Effector memory CD8-positive, alpha-beta T cell (primary cell): ENCODE measurements at regions not wholly inside any gene's neighbourhood (a gene's known extent, or its start where the extent isn't known, plus 50 kb on each side); places are given as distances from the start of the nearest gene placed in this dataset.
A peak's percentile ranks its signal among the peaks of the same experiment; 100 is the strongest.
"Not testable (repeated sequence)": the region's sequence is repeated elsewhere in the genome, so short reads cannot be mapped to it uniquely, and the experiment has no call there.

Source experiments
- ATAC-seq: fragments of 150-1000 bp; cut with Tn5 transposase; replicated peaks from 2 replicates; pipeline ENCODE4 v1.10.0; 2021; ENCODE audit warnings: mild to moderate bottlenecking, moderate library complexity
- DNase-seq, 3 experiments: peaks; one replicate each; pipeline ENCODE4 v3.0.0; 2021
- H3K27ac Mint-ChIP-seq, 2 donors: one replicate each; pipeline ENCODE4 v1.8.0; 2022; ENCODE audit warnings: mild to moderate bottlenecking in 2 of 2, mixed read lengths in 2 of 2, moderate library complexity in 2 of 2
- H3K27me3 Mint-ChIP-seq, 2 donors: one replicate each; pipeline ENCODE4 v1.8.0; 2022; ENCODE audit warnings: mixed read lengths in 2 of 2
- H3K36me3 Mint-ChIP-seq: one replicate; pipeline ENCODE4 v1.8.0; 2022; ENCODE audit warnings: mild to moderate bottlenecking, moderate library complexity, mixed read lengths; ENCODE audit not compliant: insufficient read depth
- H3K4me1 Mint-ChIP-seq, 2 donors: one replicate each; pipeline ENCODE4 v1.8.0; 2022; ENCODE audit warnings: low read depth in 2 of 2, mixed read lengths in 2 of 2
- H3K4me3 Mint-ChIP-seq, 2 donors: one replicate each; pipeline ENCODE4 v1.8.0; 2022; ENCODE audit warnings: mild to moderate bottlenecking in 2 of 2, mixed read lengths in 2 of 2, moderate library complexity in 2 of 2
- H3K9me3 Mint-ChIP-seq, 2 donors: one replicate each; pipeline ENCODE4 v1.8.0; 2022; ENCODE audit warnings: mixed read lengths in 2 of 2

DNA sequence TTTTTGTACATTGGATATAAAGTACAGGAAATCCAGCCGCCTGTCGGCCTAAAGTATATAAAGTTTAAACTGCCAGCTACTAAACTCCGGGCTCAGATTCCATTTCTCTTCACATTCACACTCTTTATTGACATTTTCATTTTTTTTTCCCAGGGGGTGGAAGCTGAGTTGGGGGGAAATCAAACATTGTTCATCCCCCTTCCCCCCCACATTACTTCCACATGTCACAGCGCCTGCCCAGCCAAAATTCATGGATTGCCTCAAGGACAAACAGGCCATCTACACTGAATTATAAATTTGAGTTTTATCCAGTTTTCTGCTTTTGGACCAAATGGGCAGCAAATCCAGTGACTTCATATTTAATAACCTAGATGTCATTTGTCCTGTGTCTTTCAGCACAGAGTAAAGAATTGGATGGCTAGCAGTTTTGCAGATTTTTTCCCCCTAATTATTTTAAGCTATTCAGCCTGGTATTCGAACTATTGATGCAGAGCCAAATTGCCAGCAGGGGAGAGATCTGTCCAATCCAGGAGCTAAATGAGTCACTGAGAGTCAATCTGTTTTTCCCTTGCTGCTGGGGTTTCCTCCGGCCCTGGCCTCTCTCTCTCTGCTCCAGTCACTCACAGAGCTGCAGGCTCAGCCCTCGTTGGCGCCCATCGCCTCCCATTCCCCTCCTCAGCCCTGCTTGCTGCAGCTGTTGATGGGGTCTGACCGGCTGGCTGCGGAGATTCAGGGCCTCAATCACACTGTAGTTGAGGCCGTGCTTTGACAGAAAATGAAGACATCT is 98.0 kb downstream of the LMO4 start:
- Mint-ChIP-seq H3K4me1 (no peaks in the 10 kb centered on the region), H3K36me3 (no peaks in the 10 kb centered on the region), H3K4me3 (no peak overlapping the region), H3K27ac (no peak overlapping the region), H3K27me3 (peaks cover 12 to 29% of the 10 kb centered on the region in 2 donors), H3K9me3 (no peaks in the 10 kb centered on the region)
- DNase-seq, result no peak
- ATAC-seq, result no peak

DNA sequence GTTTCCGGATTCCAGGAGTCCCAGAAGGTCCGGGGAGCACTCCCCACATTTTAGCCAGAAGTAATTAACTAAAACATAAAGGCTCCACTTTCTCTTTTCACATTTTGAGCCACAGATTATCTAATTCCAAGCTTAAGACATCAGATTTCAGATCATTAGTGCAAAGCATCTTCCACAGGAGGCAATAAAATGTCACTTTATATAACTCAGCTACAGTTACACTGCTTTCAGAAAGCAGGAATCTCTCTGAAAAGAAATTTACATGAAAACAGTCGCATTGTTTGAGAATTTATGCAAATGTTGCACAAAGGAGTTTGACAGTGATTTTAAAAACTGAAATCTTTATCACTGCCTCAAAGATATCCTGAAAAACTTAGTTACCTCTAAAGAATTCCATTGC is 99.7 kb downstream of the LMO4 start:
- H3K4me1 Mint-ChIP-seq, result no peaks in the 10 kb centered on the region
- DNase-seq (no peak), ATAC-seq (no peak)
- H3K9me3 Mint-ChIP-seq, result no peaks in the 10 kb centered on the region
- H3K4me3 Mint-ChIP-seq, result no peak overlapping the region
- peaks cover 12 to 29% of the 10 kb centered on the region in 2 donors for H3K27me3 Mint-ChIP-seq
- H3K36me3 Mint-ChIP-seq, result no peaks in the 10 kb centered on the region
- no peak overlapping the region for H3K27ac Mint-ChIP-seq

- no peak overlapping the region for H3K4me3 Mint-ChIP-seq
- H3K27me3 Mint-ChIP-seq, result peaks cover 17 to 29% of the 10 kb centered on the region in 2 donors
- ATAC-seq, result no peak
- H3K27ac Mint-ChIP-seq, result no peak overlapping the region
- no peaks in the 10 kb centered on the region for H3K4me1 Mint-ChIP-seq
- DNase-seq, result no peak
- no peaks in the 10 kb centered on the region for H3K36me3 Mint-ChIP-seq
- H3K9me3 Mint-ChIP-seq, result no peaks in the 10 kb centered on the region
These were observed 100.2 kb downstream of the LMO4 start for GRCh38 chr1:87428883-87429282.

DNA sequence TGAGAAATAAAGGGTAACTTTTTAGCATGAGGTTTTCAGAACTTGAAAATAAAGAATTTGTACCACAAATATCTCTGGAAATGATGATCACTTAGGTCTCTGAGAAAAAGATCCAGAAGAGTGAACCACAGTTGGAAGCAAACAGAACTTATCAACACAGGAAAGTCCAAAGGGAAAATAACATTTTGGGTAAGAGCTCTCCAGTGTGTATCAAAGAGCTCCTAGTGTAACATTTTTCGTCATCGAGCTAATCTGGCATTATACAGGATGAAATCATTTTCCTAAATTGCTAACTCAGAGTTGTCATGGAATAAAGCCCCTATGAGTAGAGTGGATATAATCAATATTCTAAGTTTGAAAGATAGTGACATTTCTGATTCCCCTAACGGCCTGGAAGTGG is 104.0 kb downstream of the LMO4 start:
- Mint-ChIP-seq H3K9me3 (no peaks in the 10 kb centered on the region), H3K4me3 (no peak overlapping the region), H3K27ac (no peak overlapping the region), H3K36me3 (no peaks in the 10 kb centered on the region), H3K27me3 (peaks cover 30 to 53% of the 10 kb centered on the region in 2 donors), H3K4me1 (no peaks in the 10 kb centered on the region)
- no peak for ATAC-seq
- no peak for DNase-seq

DNA sequence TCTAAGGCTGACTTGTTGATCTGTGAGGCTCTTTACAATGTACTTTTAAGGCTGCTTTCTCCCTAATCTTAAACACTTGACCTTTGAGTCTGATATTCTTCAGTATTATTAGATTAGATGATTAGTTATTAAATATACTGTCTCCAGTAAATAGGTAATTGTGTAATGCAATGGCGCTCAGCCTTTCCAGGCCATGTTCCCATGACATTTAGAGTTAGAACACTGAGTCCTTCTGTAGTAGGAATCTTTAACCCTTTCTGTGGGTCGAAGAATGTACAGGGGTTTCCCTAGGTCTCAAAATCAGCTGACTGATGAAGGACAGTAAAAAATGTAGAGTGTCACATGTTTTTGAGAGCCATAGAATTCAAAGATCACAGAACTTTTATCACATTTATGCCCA is 104.4 kb downstream of the LMO4 start:
- DNase-seq, H3K4me1 Mint-ChIP-seq, H3K27ac Mint-ChIP-seq, ATAC-seq, H3K4me3 Mint-ChIP-seq, H3K36me3 Mint-ChIP-seq, H3K9me3 Mint-ChIP-seq: not testable (repeated sequence)
- H3K27me3 Mint-ChIP-seq, result peaks cover 30 to 53% of the 10 kb centered on the region in 2 donors

- no peak overlapping the region for H3K4me3 Mint-ChIP-seq
- no peak for ATAC-seq
- H3K27me3 Mint-ChIP-seq, result peaks cover 24 to 39% of the 10 kb centered on the region in 2 donors
- DNase-seq, result no peak
- no peaks in the 10 kb centered on the region for H3K4me1 Mint-ChIP-seq
- no peak overlapping the region for H3K27ac Mint-ChIP-seq
- no peaks in the 10 kb centered on the region for H3K9me3 Mint-ChIP-seq
- H3K36me3 Mint-ChIP-seq, result no peaks in the 10 kb centered on the region
These were observed 106.8 kb downstream of the LMO4 start for GRCh38 chr1:87435484-87435883.

DNA sequence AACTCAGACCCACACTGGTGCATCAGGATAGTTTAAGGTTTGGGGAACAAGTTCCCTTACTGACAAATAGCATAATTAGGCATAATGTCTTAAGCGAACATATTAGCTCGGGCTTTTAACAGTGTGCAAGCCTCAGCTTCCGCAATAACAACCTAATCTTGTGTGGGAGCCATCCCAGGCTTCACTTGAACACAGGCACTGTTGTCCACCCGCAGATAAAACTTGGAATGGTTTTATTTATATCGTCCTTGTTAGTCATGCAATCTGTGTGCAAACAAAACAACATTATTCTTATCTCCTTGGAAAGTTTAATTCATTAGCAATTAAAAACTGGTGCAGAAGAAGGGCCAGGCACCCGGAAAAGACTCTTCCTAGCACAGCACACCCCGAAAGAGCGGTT is 107.4 kb downstream of the LMO4 start:
- not testable (repeated sequence) for H3K4me3 Mint-ChIP-seq, H3K9me3 Mint-ChIP-seq, DNase-seq, ATAC-seq, H3K27ac Mint-ChIP-seq, H3K4me1 Mint-ChIP-seq, H3K36me3 Mint-ChIP-seq
- H3K27me3 Mint-ChIP-seq, result peaks cover 21 to 41% of the 10 kb centered on the region in 2 donors

- H3K27ac Mint-ChIP-seq, result no peak overlapping the region
- DNase-seq (no peak), ATAC-seq (no peak)
- peaks cover 24 to 43% of the 10 kb centered on the region in 2 donors for H3K27me3 Mint-ChIP-seq
- no peaks in the 10 kb centered on the region for H3K36me3 Mint-ChIP-seq
- no peak overlapping the region for H3K4me3 Mint-ChIP-seq
- no peaks in the 10 kb centered on the region for H3K4me1 Mint-ChIP-seq
- H3K9me3 Mint-ChIP-seq, result no peaks in the 10 kb centered on the region
These were observed 107.9 kb downstream of the LMO4 start for GRCh38 chr1:87436534-87436933.

DNA sequence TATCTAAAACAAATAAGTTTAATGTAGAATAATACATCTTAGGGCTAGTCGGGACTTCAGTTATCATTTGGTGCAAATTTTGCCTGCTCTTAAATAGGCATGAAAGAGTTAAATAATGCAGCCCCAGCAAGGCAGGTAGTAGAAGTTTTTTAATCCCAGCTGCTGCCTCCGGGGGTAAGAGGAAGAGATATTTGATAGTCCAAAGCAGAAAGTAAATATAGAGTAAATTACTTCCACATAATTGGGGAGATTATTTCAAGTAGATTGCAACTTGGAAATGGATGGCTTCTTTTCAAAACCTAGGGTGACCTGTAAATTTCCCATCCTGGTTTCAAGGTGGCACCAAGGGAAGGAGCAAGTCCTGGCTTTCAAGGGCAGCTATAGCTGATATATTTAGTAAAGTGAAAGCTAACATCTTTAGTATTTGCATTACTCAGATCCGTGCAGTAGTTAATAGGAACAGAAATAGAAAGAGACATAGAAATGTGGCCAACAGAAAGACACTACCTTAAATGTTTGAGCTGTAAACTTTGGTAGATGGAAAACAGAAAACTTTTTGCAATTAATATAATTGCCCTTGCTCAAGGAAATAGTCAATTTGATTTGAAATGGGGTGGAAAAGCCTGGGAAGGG is 109.1 kb downstream of the LMO4 start:
- Mint-ChIP-seq H3K9me3 (no peaks in the 10 kb centered on the region), H3K36me3 (no peaks in the 10 kb centered on the region), H3K27ac (no peak overlapping the region)

DNA sequence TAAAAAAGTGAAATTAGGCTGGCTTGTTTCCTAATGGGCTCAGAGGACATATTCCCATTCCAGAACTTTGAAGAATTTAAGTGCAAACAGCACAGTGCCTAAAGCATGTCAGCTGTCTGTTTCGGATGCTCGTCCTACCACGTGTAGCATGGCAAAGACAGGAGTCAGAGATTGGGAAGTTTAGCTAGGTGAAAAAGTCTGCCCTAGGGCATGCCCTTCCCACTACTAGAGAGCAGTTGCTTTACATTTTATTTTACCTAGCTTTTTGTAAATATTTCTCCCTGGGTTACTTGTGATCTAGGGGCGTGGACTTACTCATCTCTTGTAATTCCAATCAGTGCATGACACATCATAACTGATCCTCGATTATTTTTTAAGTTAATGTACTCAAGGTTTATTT is 111.1 kb downstream of the LMO4 start:
- H3K27ac Mint-ChIP-seq, result no peak overlapping the region
- no peak for DNase-seq
- H3K4me1 Mint-ChIP-seq, result no peaks in the 10 kb centered on the region

More for the DNA sequence above, 109.1 kb downstream of the LMO4 start:
- no peak for DNase-seq
- H3K27me3 Mint-ChIP-seq, result peaks cover 24 to 43% of the 10 kb centered on the region in 2 donors
- ATAC-seq, result no peak
- no peaks in the 10 kb centered on the region for H3K4me1 Mint-ChIP-seq
- H3K4me3 Mint-ChIP-seq, result no peak overlapping the region

DNA sequence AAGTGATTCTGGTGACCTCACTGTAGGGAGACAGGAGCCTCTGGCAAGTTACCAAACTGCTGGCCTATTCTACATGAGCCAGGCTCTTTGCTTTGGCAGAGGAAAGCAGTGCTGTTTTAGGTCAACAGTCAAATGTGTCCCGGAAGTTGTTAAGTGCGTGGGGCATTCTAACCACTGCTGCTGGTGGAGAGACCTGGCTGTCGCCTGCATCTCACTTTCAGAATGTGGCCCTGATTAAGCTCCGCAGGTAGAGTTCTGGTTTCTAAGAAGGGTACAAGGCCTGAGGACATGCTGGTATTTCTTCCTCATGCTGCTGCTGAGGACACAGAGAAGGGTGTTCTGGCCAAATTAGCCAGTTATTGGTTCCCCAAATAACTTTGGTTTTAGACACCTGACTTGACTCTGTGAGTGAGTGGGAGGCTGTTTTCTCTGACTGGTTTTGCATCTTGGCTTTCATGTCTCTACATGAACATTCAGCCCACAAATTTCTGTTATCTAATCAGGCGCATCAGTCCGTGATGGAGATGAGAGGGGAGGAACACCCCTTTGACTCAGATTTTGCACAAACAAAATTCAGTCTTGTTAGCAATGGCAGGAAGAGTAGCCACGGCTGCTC is 120.8 kb downstream of the LMO4 start:
- DNase-seq (peak in 1 of 3 experiments; percentile 7), ATAC-seq (peak; percentile 83)
- H3K4me3 Mint-ChIP-seq, result peak overlapping the region; percentile 41 to 64
- H3K36me3 Mint-ChIP-seq, result no peaks in the 10 kb centered on the region
- no peaks in the 10 kb centered on the region for H3K9me3 Mint-ChIP-seq
- no peaks in the 10 kb centered on the region for H3K27me3 Mint-ChIP-seq
- peaks cover 0 to 12% of the 10 kb centered on the region in 2 donors for H3K4me1 Mint-ChIP-seq
- H3K27ac Mint-ChIP-seq, result peak overlapping the region; percentile 39 to 91

More for the DNA sequence above, 111.1 kb downstream of the LMO4 start:
- Mint-ChIP-seq H3K4me3 (no peak overlapping the region), H3K9me3 (peaks cover 0 to 5% of the 10 kb centered on the region in 2 donors), H3K36me3 (no peaks in the 10 kb centered on the region), H3K27me3 (peaks cover 18 to 36% of the 10 kb centered on the region in 2 donors)
- ATAC-seq, result no peak

GRCh38 chr1:87450136-87450535 is 121.5 kb downstream of the LMO4 start:
- no peaks in the 10 kb centered on the region for H3K36me3 Mint-ChIP-seq
- H3K27me3 Mint-ChIP-seq, result peaks cover 0 to 5% of the 10 kb centered on the region in 2 donors
- peak overlapping the region in 1 of 2 donors; percentile 91 for H3K27ac Mint-ChIP-seq
- no peaks in the 10 kb centered on the region for H3K9me3 Mint-ChIP-seq
- H3K4me1 Mint-ChIP-seq, result peaks cover 0 to 12% of the 10 kb centered on the region in 2 donors
- ATAC-seq, result no peak
- H3K4me3 Mint-ChIP-seq, result peak overlapping the region; percentile 41 to 64
- no peak for DNase-seq

DNA sequence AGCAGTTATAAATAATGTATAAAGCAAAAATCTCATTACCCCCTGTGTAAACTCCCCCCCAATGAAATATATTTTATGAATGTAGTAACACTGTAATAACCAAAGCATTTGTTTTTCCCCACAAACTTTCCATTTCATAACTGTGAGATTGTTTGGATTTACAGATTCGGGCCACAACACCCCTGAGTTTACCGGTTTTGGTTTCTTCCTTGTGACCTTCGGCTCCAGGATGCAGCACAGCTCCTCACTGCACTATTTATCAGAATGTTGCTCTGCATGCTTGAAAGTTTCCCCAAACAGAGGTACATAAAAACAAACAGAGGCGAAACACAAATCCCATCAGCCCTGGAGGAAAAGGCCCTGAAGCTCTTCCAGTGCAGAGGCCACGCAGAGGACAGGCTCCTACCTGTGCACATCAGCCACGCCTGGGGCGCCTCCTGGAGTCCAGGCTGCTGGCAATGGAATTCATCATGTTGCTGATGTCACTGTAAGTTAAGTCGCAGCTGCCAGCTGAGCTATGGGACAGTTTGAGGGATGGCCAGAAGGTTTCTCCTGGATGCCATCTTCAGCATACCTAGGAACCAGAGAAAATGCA is 122.0 kb downstream of the LMO4 start:
- Mint-ChIP-seq H3K27ac (peak overlapping the region in 1 of 2 donors; percentile 91), H3K4me3 (peak overlapping the region; percentile 41 to 64), H3K4me1 (peaks cover 0 to 12% of the 10 kb centered on the region in 2 donors), H3K36me3 (no peaks in the 10 kb centered on the region), H3K27me3 (peaks cover 0 to 8% of the 10 kb centered on the region in 2 donors), H3K9me3 (no peaks in the 10 kb centered on the region)
- DNase-seq (peak in 2 of 3 experiments; percentile 12 to 17), ATAC-seq (peak; percentile 54)
